Lower leg skin (tissue), 3 donors: ENCODE measurements at regions not wholly inside any gene's neighbourhood (a gene's known extent, or its start where the extent isn't known, plus 50 kb on each side); places are given as distances from the start of the nearest gene placed in this dataset.

Source experiments
- CTCF ChIP-seq, 3 donors: fragments of 450-650 bp; IDR thresholded peaks; one replicate each; pipeline ENCODE4 v1.5.1; 2016; ENCODE audit warnings: antibody characterized with exemption in 3 of 3, mild to moderate bottlenecking in 3 of 3, moderate library complexity in 2 of 3
- POLR2A ChIP-seq, 2 donors: fragments of 450-650 bp; IDR thresholded peaks; one replicate each; pipeline ENCODE4 v1.6.1; 2016 to 2017; ENCODE audit warnings: antibody characterized with exemption in 2 of 2, mild to moderate bottlenecking in 1 of 2, moderate library complexity in 1 of 2

GRCh38 chr6:130715058-130715457, 112.1 kb upstream of the SMLR1 start:
- TF ChIP-seq CTCF (IDR thresholded peaks at IDR 0.05) = no peak
- no peak for TF ChIP-seq POLR2A (IDR thresholded peaks at IDR 0.05)
